Heart left ventricle (tissue), 16 donors: ENCODE measurements at regions not wholly inside any gene's neighbourhood (a gene's known extent, or its start where the extent isn't known, plus 50 kb on each side); places are given as distances from the start of the nearest gene placed in this dataset.
"Not testable (repeated sequence)": the region's sequence is repeated elsewhere in the genome, so short reads cannot be mapped to it uniquely, and the experiment has no call there.

ENCODE experiments used
- ATAC-seq, 4 donors: fragments of 200-7000 bp; cut with Tn5 transposase; one replicate each; pipeline ENCODE4 v1.9.1; 2020 to 2022; ENCODE audit warnings: moderate library complexity in 4 of 4, mild to moderate bottlenecking in 3 of 4, moderate number of reproducible peaks in 1 of 4
- DNase-seq, 5 donors: peaks; one replicate each; pipeline ENCODE4 v3.0.0-alpha.2; 2020
- H3K27ac ChIP-seq, 12 donors: fragments of 200-600 bp; sonication (generic) in 4 of 12; one replicate each; pipeline versions ENCODE4 v1.5.0 to v1.8.0; 2016 to 2022; ENCODE audit warnings: mild to moderate bottlenecking in 2 of 12
- H3K27me3 ChIP-seq, 9 donors: fragments of 200-600 bp; sonication (generic) in 2 of 9; one replicate each; pipeline versions ENCODE4 v1.5.1 to v1.8.0; 2016 to 2022; ENCODE audit warnings: mild to moderate bottlenecking in 3 of 9
- H3K36me3 ChIP-seq, 9 donors: fragments of 200-600 bp; sonication (generic) in 2 of 9; one replicate each; pipeline versions ENCODE4 v1.5.0 to v1.8.0; 2018 to 2022; ENCODE audit warnings: mild to moderate bottlenecking in 2 of 9
- H3K4me1 ChIP-seq, 12 donors: fragments of 200-600 bp; sonication (generic) in 4 of 12; one replicate each; pipeline versions ENCODE4 v1.5.0 to v1.8.0; 2016 to 2022; ENCODE audit warnings: mild to moderate bottlenecking in 3 of 12
- H3K4me3 ChIP-seq, 12 donors: fragments of 200-600 bp; sonication (generic) in 4 of 12; one replicate each; pipeline versions ENCODE4 v1.5.0 to v1.8.0; 2017 to 2022; ENCODE audit warnings: mild to moderate bottlenecking in 9 of 12, moderate library complexity in 4 of 12
- H3K9me3 ChIP-seq, 12 donors: fragments of 200-600 bp; sonication (generic) in 4 of 12; one replicate each; pipeline versions ENCODE4 v1.5.0 to v1.8.0; 2016 to 2022; ENCODE audit warnings: mild to moderate bottlenecking in 1 of 12
- CTCF ChIP-seq, 12 donors: fragments of 200-600 bp; sonication (generic) in 4 of 12; IDR thresholded peaks; one replicate each; pipeline versions ENCODE4 v1.5.0 to v1.8.0; 2018 to 2022; ENCODE audit warnings: antibody characterized with exemption in 12 of 12, mild to moderate bottlenecking in 5 of 12
- POLR2A ChIP-seq, 2 donors: fragments of 450-650 bp; IDR thresholded peaks; one replicate each; pipeline ENCODE4 v1.6.1; 2017; ENCODE audit warnings: antibody characterized with exemption in 2 of 2, mild to moderate bottlenecking in 2 of 2, moderate library complexity in 2 of 2
- WGBS, 4 donors: extraction: QIAGEN DNeasy Blood & Tissue Kit in 2 of 4; methylation state at CpG; one replicate each; pipeline versions ENCODE4 v1.1.5 to v1.1.7; 2013 to 2018; 5-methylcytosine and 5-hydroxymethylcytosine counted together
- intact Hi-C, 10 donors: fragments of 100-400 bp; cut with DNase I; formaldehyde crosslinking; loops; one replicate each; pipeline versions ENCODE4 v1.11.1 to v1.14.2; 2022
- donor health status: ischemic (EF 13 %, LVEDD 7.1; RV severe dilation, severe dysfunction).
- donor health status: healthy with polysubstance abuse.
- donor health status: DM: no; HTN: yes; CAD: no.
- donor health status: DM: no; HTN: no; CAD: no.
- donor health status: ischemic (EF 25% LVEDD 6.9; RV normal size, moderate dysfunction).
- donor health status: ischemic (EF 25% LVEDD 5.7; RV mildly dilated, moderate dysfunction).
- donor health status: healthy.
- donor health status: DM: yes; HTN: yes; CAD: no.
- donor health status: ischemic (EF 35%, LVEDD 5.7; RV mildly dilated, moderate dysfunction).
- donor health status: nonischemic (EF 11% LVEDD 7.7; RV severe dilation, severe dysfunction).
- donor health status: DM: yes; HTN: yes; CAD: no.
- donor health status: PGD.
- donor health status: ischemic (EF 29% LVEDD 5.4; RV normal size, mild dysfunction).
- donor health status: nonischemic (EF 23%, LVEDD 6.1; RV moderate dilation, normal function).

- H3K27me3 ChIP-seq, result no peaks in the 10 kb centered on the region
- no peaks in the 10 kb centered on the region for H3K36me3 ChIP-seq
- 90 to 100% (median 95%) methylated on average over 1 of the region's 1 CpG for WGBS, 4 donors
- H3K4me3 ChIP-seq, result no peak overlapping the region
- peaks cover 0 to 4% (median 0%) of the 10 kb centered on the region in 12 donors for H3K4me1 ChIP-seq
- intact Hi-C loops, result no loop called here
- DNase-seq, result no peak
- H3K9me3 ChIP-seq, result peaks cover 0 to 10% (median 0%) of the 10 kb centered on the region in 12 donors
- ATAC-seq, result no peak
- no peak for TF ChIP-seq POLR2A (IDR thresholded peaks at IDR 0.05)
- no peak for TF ChIP-seq CTCF (IDR thresholded peaks at IDR 0.05)
- H3K27ac ChIP-seq, result no peak overlapping the region
Observed at GRCh38 chr5:75824323-75824722, 107.1 kb upstream of the POC5 start.

- no peak overlapping the region for H3K27ac ChIP-seq
- ATAC-seq, result no peak
- intact Hi-C loops, result no loop called here
- 63 to 85% (median 69%) methylated on average over 1 of the region's 1 CpG for WGBS, 4 donors
- peaks cover 0 to 10% (median 0%) of the 10 kb centered on the region in 12 donors for H3K9me3 ChIP-seq
- DNase-seq, result no peak
- TF ChIP-seq CTCF (IDR thresholded peaks at IDR 0.05) (no peak), POLR2A (IDR thresholded peaks at IDR 0.05) (no peak)
- peaks cover 0 to 4% (median 0%) of the 10 kb centered on the region in 12 donors for H3K4me1 ChIP-seq
- no peaks in the 10 kb centered on the region for H3K36me3 ChIP-seq
- H3K27me3 ChIP-seq, result no peaks in the 10 kb centered on the region
- H3K4me3 ChIP-seq, result no peak overlapping the region
Observed at GRCh38 chr5:75823811-75824210, 106.6 kb upstream of the POC5 start.

- TF ChIP-seq CTCF (IDR thresholded peaks at IDR 0.05) (no peak), POLR2A (IDR thresholded peaks at IDR 0.05) (no peak)
Observed at GRCh38 chr5:75818661-75819060, 101.4 kb upstream of the POC5 start.

GRCh38 chr5:75799695-75800094, 82.5 kb upstream of the POC5 start:
- peaks cover 0 to 13% (median 0%) of the 10 kb centered on the region in 12 donors for H3K9me3 ChIP-seq
- H3K36me3 ChIP-seq, DNase-seq, ATAC-seq, H3K27ac ChIP-seq, H3K4me3 ChIP-seq, intact Hi-C loops, H3K4me1 ChIP-seq, H3K27me3 ChIP-seq: not testable (repeated sequence)
- WGBS, 4 donors, result 73 to 81% (median 80%) methylated on average over 5 to 6 of the region's 6 CpGs

More at GRCh38 chr5:75818661-75819060, 101.4 kb upstream of the POC5 start:
- Histone ChIP-seq H3K4me1 (no peaks in the 10 kb centered on the region), H3K27ac (no peak overlapping the region), H3K36me3 (no peaks in the 10 kb centered on the region), H3K9me3 (peaks cover 0 to 10% (median 0%) of the 10 kb centered on the region in 12 donors), H3K4me3 (no peak overlapping the region), H3K27me3 (peaks cover 0 to 7% (median 0%) of the 10 kb centered on the region in 9 donors)
- ATAC-seq (no peak), DNase-seq (no peak)
- intact Hi-C loops, result no loop called here
- 95 to 97% (median 96%) methylated on average over 2 of the region's 2 CpGs for WGBS, 4 donors

DNA sequence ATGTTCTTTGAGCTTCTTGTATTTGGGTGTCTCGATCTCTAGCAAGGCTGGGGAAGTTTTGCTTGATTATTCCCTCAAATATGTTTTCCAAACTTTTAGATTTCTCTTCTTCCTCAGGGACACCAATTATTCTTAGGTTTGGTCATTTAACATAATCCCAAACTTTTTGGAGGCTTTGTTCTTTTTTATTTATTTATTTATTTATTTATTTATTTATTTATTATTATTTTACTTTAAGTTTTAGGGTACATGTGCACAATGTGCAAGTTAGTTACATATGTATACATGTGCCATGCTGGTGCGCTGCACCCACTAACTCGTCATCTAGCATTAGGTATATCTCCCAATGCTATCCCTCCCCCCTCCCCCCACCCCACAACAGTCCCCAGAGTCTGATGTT, 52.1 kb upstream of the POC5 start:
- H3K4me3 ChIP-seq, H3K36me3 ChIP-seq, DNase-seq, H3K27me3 ChIP-seq, intact Hi-C loops, H3K4me1 ChIP-seq, H3K27ac ChIP-seq, ATAC-seq: not testable (repeated sequence)
- peaks cover 0 to 30% (median 0%) of the 10 kb centered on the region in 12 donors for H3K9me3 ChIP-seq
- WGBS, 4 donors, result 83 to 93% (median 85%) methylated on average over 2 to 3 of the region's 3 CpGs
